Fibroblast of pulmonary artery (primary cell): ENCODE measurements at regions not wholly inside any gene's neighbourhood (a gene's known extent, or its start where the extent isn't known, plus 50 kb on each side); places are given as distances from the start of the nearest gene placed in this dataset.
"Not testable (repeated sequence)": the region's sequence is repeated elsewhere in the genome, so short reads cannot be mapped to it uniquely, and the experiment has no call there.

Source experiments
- DNase-seq: peaks from one replicate; pipeline ENCODE4 v3.0.0-alpha.2; 2010; ENCODE audit warnings: low read depth
- H3K4me3 ChIP-seq: replicated peaks from 2 replicates; pipeline ENCODE4 v1.5.1; 2011; ENCODE audit warnings: low read depth, mild to moderate bottlenecking, control low read depth, low read length, moderate library complexity
- CTCF ChIP-seq: IDR thresholded peaks from 2 replicates; pipeline ENCODE4 v1.5.1; 2011; ENCODE audit warnings: mild to moderate bottlenecking, control low read depth, low read length, inconsistent platforms; ENCODE audit errors: missing control alignments

DNA sequence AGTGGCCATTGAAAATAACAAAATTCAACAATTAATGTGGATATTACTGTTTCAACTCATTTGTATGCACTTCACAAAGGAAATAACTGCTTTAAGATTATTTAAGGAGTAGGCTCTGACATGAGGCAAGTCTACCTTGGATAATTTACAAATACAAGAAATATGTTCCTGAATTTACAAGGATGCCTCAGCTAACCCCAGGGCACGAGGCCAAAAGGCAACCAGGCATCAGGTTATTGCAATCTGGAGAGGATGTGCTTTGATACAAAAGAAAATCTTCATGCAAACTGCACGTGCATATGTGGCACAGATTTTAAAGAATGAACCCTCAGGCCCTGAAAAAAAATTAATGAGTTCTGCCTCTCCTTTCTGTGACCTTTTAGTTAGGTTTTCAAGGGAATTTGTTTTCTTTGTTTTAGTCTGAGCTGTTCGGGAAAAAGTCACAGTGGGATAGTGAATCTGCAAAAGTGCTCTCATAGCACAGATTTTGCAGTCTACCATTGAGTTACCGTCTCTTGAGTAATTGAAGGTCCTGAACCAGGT is 1304.2 kb upstream of the ADGRL4 start:
- TF ChIP-seq CTCF: no peak

GRCh38 chr1:80305466-80305865 is 1298.9 kb upstream of the ADGRL4 start:
- H3K4me3 ChIP-seq: no peak overlapping the region
- no peak for TF ChIP-seq CTCF
- DNase-seq: peak; percentile 3

More for the DNA sequence above, 1304.2 kb upstream of the ADGRL4 start:
- H3K4me3 ChIP-seq: no peak overlapping the region
- no peak for DNase-seq

DNA sequence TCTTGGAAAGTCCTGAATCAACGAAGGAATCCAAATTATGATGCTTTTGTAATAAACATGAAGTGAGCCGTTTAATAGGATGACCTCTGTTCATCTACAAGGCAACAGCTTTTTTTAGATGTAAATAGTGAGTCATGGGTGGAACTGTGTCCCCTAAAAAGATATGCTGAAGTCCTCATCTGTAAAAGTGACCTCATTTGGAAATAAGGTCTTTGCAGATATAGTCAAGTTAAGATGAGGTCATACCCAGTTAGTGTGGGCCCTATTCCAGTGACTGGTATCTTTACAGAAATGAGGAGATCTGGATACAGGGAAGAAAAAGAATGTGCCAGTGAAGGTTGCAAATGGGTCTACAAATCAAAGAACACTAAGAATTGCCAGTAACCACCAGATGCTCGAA is 1287.3 kb upstream of the ADGRL4 start:
- DNase-seq: no peak
- no peak for TF ChIP-seq CTCF
- H3K4me3 ChIP-seq: no peak overlapping the region

GRCh38 chr1:80288750-80289149 is 1282.2 kb upstream of the ADGRL4 start:
- H3K4me3 ChIP-seq, DNase-seq: not testable (repeated sequence)

DNA sequence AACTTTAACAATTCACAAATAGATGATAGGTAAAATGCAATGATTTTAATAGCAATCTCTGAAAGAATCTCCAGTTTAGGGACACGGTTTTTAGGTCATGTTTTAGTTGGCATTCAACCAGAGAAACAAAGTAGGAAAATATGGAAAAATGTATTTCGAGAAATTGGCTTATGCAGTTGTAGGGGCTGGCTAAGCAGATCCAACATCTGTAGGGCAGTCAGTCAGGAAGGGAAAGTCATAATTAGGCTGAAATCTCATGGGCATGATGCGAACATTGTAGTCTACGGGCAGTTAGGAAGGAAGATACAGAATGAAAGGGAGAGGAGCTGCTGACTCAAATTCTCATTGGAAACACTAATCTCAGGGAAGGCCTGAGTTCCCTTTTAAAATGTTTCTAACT is 1276.0 kb upstream of the ADGRL4 start:
- DNase-seq: no peak
- no peak overlapping the region for H3K4me3 ChIP-seq
- TF ChIP-seq CTCF: no peak

DNA sequence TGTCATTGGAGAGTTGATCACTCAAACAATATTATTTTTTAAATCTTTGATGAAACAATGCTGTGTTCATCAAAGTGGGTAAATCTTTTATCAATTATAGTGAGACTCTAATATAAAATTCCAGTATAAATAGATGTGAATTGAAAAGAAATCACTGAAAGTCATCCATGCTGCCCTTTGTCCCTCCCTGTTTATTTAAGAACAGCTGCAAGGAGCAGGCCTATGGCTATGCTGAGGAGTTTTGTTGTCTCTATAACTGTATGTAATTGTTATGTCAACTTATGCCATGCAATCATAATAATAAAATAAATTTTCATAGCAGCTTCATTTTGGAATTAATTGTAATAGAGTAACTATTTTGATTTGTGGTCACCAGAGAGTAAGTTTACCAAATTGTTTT is 1272.4 kb upstream of the ADGRL4 start:
- H3K4me3 ChIP-seq: no peak overlapping the region
- DNase-seq: no peak
- no peak for TF ChIP-seq CTCF

DNA sequence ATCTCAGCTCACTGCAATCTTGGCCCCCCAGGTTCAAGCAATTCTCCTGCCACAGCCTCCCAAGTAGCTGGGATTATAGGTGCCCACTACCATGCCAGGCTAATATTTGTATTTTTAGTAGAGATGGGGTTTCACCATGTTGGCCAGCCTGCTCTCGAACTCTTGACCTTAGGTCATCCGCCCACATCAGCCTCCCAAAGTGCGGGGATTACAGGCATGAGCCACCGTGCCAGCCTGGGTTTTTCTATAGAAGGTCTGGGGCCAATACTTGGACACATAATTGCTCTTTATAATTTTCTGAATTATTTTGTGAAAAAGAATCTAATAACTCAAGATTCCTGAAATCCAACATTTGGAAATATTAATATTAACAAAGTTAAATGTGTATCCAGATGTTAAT is 1267.7 kb upstream of the ADGRL4 start:
- DNase-seq: no peak
- no peak for TF ChIP-seq CTCF
- no peak overlapping the region for H3K4me3 ChIP-seq
